HEK293 (cell line): ENCODE measurements at regions not wholly inside any gene's neighbourhood (a gene's known extent, or its start where the extent isn't known, plus 50 kb on each side); places are given as distances from the start of the nearest gene placed in this dataset.

Source experiments
- CTCF ChIA-PET: fragments of 350-600 bp; formaldehyde crosslinking; extraction: SDS; loops from one replicate; lab custom pipeline; 2021; ENCODE audit warnings: antibody characterized with exemption; lab: Yijun Ruan, JAX
- POLR2A ChIA-PET: fragments of 300-600 bp; formaldehyde crosslinking; extraction: SDS; loops from one replicate; lab custom pipeline; 2020; ENCODE audit warnings: antibody characterized with exemption, inconsistent platforms; lab: Yijun Ruan, JAX
- H3K27ac ChIP-seq: fragments of 200-500 bp; sonication (Bioruptor generic); 2 replicates; pipeline ENCODE4 v1.5.1; 2014; ENCODE audit warnings: low read depth, low read length, control low read depth, inconsistent platforms; ENCODE audit errors: extremely low read depth
- H3K36me3 ChIP-seq, 2 experiments: fragments of 200-500 bp in 1 of 2; sonication (Bioruptor generic) in 1 of 2; 1 replicate in 1 of 2; 2 replicates in 1 of 2; pipeline ENCODE4 v1.5.1; 2014 to 2017; ENCODE audit warnings: inconsistent platforms in 2 of 2, low read length in 2 of 2; ENCODE audit not compliant: control insufficient read depth in 2 of 2, insufficient read depth in 1 of 2
- H3K4me1 ChIP-seq: fragments of 200-500 bp; sonication (Bioruptor generic); 2 replicates; pipeline ENCODE4 v1.5.1; 2014; ENCODE audit warnings: mild to moderate bottlenecking, low read length, inconsistent platforms; ENCODE audit not compliant: control insufficient read depth, insufficient read depth
- H3K4me3 ChIP-seq: 2 replicates; pipeline ENCODE4 v1.5.1; 2011; ENCODE audit warnings: low read depth, mild to moderate bottlenecking, control low read depth, low read length, moderate library complexity
- H3K9me3 ChIP-seq: fragments of 200-500 bp; sonication (Bioruptor generic); 2 replicates; pipeline ENCODE4 v1.5.1; 2014; ENCODE audit warnings: low read depth, low read length, inconsistent platforms; ENCODE audit not compliant: control insufficient read depth, insufficient read depth
- ELK4 ChIP-seq: IDR thresholded peaks from 2 replicates; pipeline ENCODE4 v1.6.1; 2011; ENCODE audit warnings: mild to moderate bottlenecking, low read depth, low read length, borderline replicate concordance
- KLF9 ChIP-seq: fragments of 450-650 bp; formaldehyde crosslinking; IDR thresholded peaks from 2 replicates; pipeline ENCODE4 v1.5.1; 2016; ENCODE audit warnings: missing biosample characterization, missing genetic modification characterization, low read depth
- RBAK ChIP-seq: fragments of 450-650 bp; formaldehyde crosslinking; IDR thresholded peaks from 2 replicates; pipeline ENCODE4 v1.5.1; 2016; ENCODE audit warnings: missing biosample characterization, missing genetic modification characterization
- WT1 ChIP-seq: fragments of 450-650 bp; formaldehyde crosslinking; IDR thresholded peaks from 2 replicates; pipeline ENCODE4 v1.5.1; 2016; ENCODE audit warnings: missing biosample characterization, missing genetic modification characterization
- ZBTB8A ChIP-seq: fragments of 450-650 bp; formaldehyde crosslinking; IDR thresholded peaks from 2 replicates; pipeline ENCODE4 v1.5.1; 2016; ENCODE audit warnings: missing biosample characterization, missing genetic modification characterization
- ZNF2 ChIP-seq: fragments of 450-650 bp; formaldehyde crosslinking; IDR thresholded peaks from 2 replicates; pipeline ENCODE4 v1.5.1; 2016; ENCODE audit warnings: missing biosample characterization, missing genetic modification characterization
- ZNF24 ChIP-seq: fragments of 450-650 bp; formaldehyde crosslinking; IDR thresholded peaks from 2 replicates; pipeline ENCODE4 v1.5.1; 2016; ENCODE audit warnings: missing biosample characterization, missing genetic modification characterization
- ZNF266 ChIP-seq: fragments of 450-650 bp; formaldehyde crosslinking; IDR thresholded peaks from 2 replicates; pipeline ENCODE4 v1.5.1; 2016; ENCODE audit warnings: missing biosample characterization, missing genetic modification characterization, low read depth
- ZNF302 ChIP-seq: fragments of 450-650 bp; formaldehyde crosslinking; IDR thresholded peaks from 2 replicates; pipeline ENCODE4 v1.5.1; 2016; ENCODE audit warnings: missing biosample characterization, missing genetic modification characterization, low read depth
- ZNF311 ChIP-seq: fragments of 450-650 bp; formaldehyde crosslinking; IDR thresholded peaks from 2 replicates; pipeline ENCODE4 v1.5.1; 2017; ENCODE audit warnings: missing biosample characterization, missing genetic modification characterization, borderline replicate concordance
- ZNF350 ChIP-seq: fragments of 450-650 bp; formaldehyde crosslinking; IDR thresholded peaks from 2 replicates; pipeline ENCODE4 v1.5.0; 2017; ENCODE audit warnings: missing biosample characterization, mild to moderate bottlenecking, missing genetic modification characterization
- ZNF391 ChIP-seq: fragments of 450-650 bp; formaldehyde crosslinking; IDR thresholded peaks from 2 replicates; pipeline ENCODE4 v1.5.1; 2016; ENCODE audit warnings: low read depth, missing biosample characterization, missing genetic modification characterization, borderline replicate concordance
- ZNF513 ChIP-seq: fragments of 450-650 bp; IDR thresholded peaks from 2 replicates; pipeline ENCODE4 v1.5.1; 2018; ENCODE audit warnings: missing biosample characterization, missing genetic modification characterization
- ZNF529 ChIP-seq: fragments of 450-650 bp; formaldehyde crosslinking; IDR thresholded peaks from 2 replicates; pipeline ENCODE4 v1.5.1; 2017; ENCODE audit warnings: missing genetic modification characterization, missing biosample characterization; ENCODE audit not compliant: insufficient replicate concordance
- ZNF670 ChIP-seq: fragments of 450-650 bp; formaldehyde crosslinking; IDR thresholded peaks from 2 replicates; pipeline ENCODE4 v1.5.1; 2016; ENCODE audit warnings: missing biosample characterization, missing genetic modification characterization, low read depth
- ZNF747 ChIP-seq: fragments of 450-650 bp; formaldehyde crosslinking; IDR thresholded peaks from 2 replicates; pipeline ENCODE4 v1.5.1; 2016; ENCODE audit warnings: missing biosample characterization, missing genetic modification characterization
- TF ChIP-seq, protein P1 (sequence below): fragments of 450-650 bp; formaldehyde crosslinking; IDR thresholded peaks from 2 replicates; pipeline ENCODE4 v1.5.0; 2017; ENCODE audit warnings: missing biosample characterization, missing genetic modification characterization, borderline replicate concordance
- TF ChIP-seq, protein P2 (sequence below): fragments of 450-650 bp; formaldehyde crosslinking; IDR thresholded peaks from 2 replicates; pipeline ENCODE4 v1.5.1; 2016; ENCODE audit warnings: missing biosample characterization, missing genetic modification characterization, borderline replicate concordance
- TF ChIP-seq, protein P3 (sequence below): fragments of 450-650 bp; formaldehyde crosslinking; IDR thresholded peaks from 2 replicates; pipeline ENCODE4 v1.5.1; 2016; ENCODE audit warnings: missing biosample characterization, missing genetic modification characterization

- H3K36me3 ChIP-seq, result no peaks in the 10 kb centered on the region
- H3K9me3 ChIP-seq, result no peaks in the 10 kb centered on the region
- no peak overlapping the region for H3K27ac ChIP-seq
- H3K4me1 ChIP-seq, result no peaks in the 10 kb centered on the region
- no peak overlapping the region for H3K4me3 ChIP-seq
- TF ChIP-seq, protein P1, sequence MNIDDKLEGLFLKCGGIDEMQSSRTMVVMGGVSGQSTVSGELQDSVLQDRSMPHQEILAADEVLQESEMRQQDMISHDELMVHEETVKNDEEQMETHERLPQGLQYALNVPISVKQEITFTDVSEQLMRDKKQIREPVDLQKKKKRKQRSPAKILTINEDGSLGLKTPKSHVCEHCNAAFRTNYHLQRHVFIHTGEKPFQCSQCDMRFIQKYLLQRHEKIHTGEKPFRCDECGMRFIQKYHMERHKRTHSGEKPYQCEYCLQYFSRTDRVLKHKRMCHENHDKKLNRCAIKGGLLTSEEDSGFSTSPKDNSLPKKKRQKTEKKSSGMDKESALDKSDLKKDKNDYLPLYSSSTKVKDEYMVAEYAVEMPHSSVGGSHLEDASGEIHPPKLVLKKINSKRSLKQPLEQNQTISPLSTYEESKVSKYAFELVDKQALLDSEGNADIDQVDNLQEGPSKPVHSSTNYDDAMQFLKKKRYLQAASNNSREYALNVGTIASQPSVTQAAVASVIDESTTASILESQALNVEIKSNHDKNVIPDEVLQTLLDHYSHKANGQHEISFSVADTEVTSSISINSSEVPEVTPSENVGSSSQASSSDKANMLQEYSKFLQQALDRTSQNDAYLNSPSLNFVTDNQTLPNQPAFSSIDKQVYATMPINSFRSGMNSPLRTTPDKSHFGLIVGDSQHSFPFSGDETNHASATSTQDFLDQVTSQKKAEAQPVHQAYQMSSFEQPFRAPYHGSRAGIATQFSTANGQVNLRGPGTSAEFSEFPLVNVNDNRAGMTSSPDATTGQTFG (tag by site-specific recombination), result no peak
- TF ChIP-seq RBAK (no peak), ZNF391 (no peak), ZNF2 (no peak), ZNF350 (tag by site-specific recombination) (no peak), KLF9 (tag by site-specific recombination) (no peak), WT1 (tag by site-specific recombination) (no peak), ZNF670 (tag by site-specific recombination) (no peak), ZNF302 (tag by site-specific recombination) (no peak), ZNF747 (no peak), ZNF266 (tag by site-specific recombination) (no peak), ZNF513 (tag by site-specific recombination) (no peak), ZBTB8A (no peak), ELK4 (no peak), ZNF529 (tag by site-specific recombination) (no peak), ZNF24 (tag by site-specific recombination) (no peak), ZNF311 (tag by site-specific recombination) (no peak)
- TF ChIP-seq, protein P2, sequence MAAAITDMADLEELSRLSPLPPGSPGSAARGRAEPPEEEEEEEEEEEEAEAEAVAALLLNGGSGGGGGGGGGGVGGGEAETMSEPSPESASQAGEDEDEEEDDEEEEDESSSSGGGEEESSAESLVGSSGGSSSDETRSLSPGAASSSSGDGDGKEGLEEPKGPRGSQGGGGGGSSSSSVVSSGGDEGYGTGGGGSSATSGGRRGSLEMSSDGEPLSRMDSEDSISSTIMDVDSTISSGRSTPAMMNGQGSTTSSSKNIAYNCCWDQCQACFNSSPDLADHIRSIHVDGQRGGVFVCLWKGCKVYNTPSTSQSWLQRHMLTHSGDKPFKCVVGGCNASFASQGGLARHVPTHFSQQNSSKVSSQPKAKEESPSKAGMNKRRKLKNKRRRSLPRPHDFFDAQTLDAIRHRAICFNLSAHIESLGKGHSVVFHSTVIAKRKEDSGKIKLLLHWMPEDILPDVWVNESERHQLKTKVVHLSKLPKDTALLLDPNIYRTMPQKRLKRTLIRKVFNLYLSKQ (tag by site-specific recombination), result no peak
- TF ChIP-seq, protein P3, sequence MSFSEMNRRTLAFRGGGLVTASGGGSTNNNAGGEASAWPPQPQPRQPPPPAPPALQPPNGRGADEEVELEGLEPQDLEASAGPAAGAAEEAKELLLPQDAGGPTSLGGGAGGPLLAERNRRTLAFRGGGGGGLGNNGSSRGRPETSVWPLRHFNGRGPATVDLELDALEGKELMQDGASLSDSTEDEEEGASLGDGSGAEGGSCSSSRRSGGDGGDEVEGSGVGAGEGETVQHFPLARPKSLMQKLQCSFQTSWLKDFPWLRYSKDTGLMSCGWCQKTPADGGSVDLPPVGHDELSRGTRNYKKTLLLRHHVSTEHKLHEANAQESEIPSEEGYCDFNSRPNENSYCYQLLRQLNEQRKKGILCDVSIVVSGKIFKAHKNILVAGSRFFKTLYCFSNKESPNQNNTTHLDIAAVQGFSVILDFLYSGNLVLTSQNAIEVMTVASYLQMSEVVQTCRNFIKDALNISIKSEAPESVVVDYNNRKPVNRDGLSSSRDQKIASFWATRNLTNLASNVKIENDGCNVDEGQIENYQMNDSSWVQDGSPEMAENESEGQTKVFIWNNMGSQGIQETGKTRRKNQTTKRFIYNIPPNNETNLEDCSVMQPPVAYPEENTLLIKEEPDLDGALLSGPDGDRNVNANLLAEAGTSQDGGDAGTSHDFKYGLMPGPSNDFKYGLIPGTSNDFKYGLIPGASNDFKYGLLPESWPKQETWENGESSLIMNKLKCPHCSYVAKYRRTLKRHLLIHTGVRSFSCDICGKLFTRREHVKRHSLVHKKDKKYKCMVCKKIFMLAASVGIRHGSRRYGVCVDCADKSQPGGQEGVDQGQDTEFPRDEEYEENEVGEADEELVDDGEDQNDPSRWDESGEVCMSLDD (tag by site-specific recombination), result no peak
- TF ChIP-seq, all 188 proteins: peak for 0
- ChIA-PET CTCF (interaction anchor here (0.6 kb wide), 1 partner anchor 225 kb away, joined by 3 read pairs; no protein-coding TSS in a partner anchor), POLR2A (no interaction called here)
Observed at GRCh38 chr3:43863966-43864933, 173.5 kb downstream of the ABHD5 start.
